HG02885 (cell line): ENCODE measurements at regions not wholly inside any gene's neighbourhood (a gene's known extent, or its start where the extent isn't known, plus 50 kb on each side); places are given as distances from the start of the nearest gene placed in this dataset.

Experiments
- ATAC-seq: cut with Tn5 transposase; IDR thresholded peaks from one replicate; pipeline ENCODE4 v1.9.1; 2021; ENCODE audit warnings: mild to moderate bottlenecking; ENCODE audit not compliant: unreplicated experiment, poor library complexity

GRCh38 chr4:111519683-111520082 lies 625.6 kb upstream of the FAM241A start:
- no peak for ATAC-seq

DNA sequence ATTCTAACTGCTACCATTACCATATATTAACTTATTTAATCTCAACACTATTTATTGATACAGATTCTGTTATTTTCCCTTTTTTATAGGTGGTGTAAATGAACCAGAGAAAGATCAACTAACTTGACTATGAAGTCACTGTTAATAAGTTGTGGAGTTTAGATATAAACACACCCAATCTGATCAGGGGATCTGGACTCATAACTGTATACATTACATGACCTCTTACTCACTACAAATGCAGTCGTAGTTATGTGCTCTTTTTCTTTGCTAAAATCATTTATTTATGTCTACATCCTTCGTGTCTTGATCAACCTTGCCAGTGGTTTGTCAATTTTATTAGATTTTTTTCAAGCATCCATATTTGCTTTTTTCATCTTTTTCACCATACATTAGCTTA lies 614.8 kb upstream of the FAM241A start:
- ATAC-seq = no peak

- no peak for ATAC-seq
Measured at GRCh38 chr4:111535792-111536191, 609.5 kb upstream of the FAM241A start.

- no peak for ATAC-seq
Measured at GRCh38 chr4:111537165-111537564, 608.1 kb upstream of the FAM241A start.

GRCh38 chr4:111537871-111538270 lies 607.4 kb upstream of the FAM241A start:
- ATAC-seq = no peak

GRCh38 chr4:111540671-111541070 lies 604.6 kb upstream of the FAM241A start:
- no peak for ATAC-seq

- ATAC-seq = no peak
Measured at GRCh38 chr4:111542056-111542455, 603.2 kb upstream of the FAM241A start.

DNA sequence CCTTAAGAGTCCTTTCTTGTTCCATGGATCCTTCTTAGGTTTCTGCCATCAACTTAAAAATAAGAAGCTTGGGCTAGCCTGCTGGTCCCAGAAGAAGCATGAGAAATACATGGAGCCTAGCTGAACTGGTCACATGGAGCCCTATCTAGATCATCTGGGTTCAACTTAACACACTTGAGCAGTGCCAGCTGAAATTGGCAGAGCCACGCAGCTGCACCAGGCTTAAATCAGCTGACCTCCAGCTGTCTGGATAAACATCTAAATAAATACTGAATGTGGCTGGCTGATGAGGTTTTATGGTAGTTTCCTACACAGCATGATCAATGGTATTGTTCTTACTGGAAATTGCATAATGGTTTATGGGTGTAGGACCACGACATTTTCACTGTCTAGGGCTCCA lies 598.4 kb upstream of the FAM241A start:
- no peak for ATAC-seq

DNA sequence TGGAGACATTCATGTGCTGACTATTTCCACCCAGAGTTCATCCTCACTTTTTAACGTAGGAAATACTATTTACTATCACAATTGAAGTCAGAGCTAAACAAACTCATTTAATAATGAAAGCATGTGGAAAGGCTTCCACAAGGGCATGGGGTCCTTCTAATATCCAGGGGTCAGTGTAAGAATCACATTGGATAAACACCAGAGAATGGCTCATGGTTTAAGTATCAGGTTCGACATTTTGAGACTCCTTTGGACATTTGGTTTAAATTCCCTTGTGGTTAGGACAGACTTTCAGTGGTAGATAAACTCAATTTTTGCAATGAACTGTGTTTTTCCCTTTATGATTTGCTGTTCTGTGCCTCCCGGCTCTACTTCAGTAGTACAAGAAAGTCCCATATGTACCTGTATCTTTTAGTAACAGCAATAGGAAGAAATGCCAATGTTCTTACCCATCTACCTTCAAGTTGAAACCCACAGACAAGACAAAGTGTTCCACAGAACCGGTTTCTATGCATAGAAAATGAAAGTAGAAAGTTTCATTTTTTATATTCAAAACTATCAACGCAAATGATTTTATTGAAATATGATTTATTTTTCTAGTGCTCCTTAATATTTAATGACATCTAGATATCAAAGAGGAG lies 589.0 kb upstream of the FAM241A start:
- ATAC-seq = no peak

- ATAC-seq = no peak
Measured at GRCh38 chr4:111556851-111557250, 588.4 kb upstream of the FAM241A start.

DNA sequence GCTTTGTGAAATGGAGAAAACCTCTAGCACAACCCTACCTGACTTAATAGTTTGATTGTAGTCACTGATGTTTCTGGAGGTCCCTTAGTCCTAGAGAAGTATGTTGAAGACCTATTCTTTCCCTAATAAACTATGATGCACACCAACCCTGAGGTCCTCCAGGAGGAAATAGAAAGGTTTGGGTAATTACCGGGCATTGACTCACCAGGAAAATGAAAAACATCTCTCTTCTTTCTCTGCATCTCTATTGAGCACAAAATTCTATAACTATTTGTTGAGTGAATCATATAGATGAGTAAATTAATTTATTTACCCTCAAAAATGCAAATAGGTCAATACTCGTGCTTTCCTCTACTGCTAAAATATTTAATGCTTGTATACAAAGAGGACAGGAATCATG lies 582.4 kb upstream of the FAM241A start:
- ATAC-seq = no peak

GRCh38 chr4:111572470-111572869 lies 572.8 kb upstream of the FAM241A start:
- ATAC-seq = no peak

GRCh38 chr4:111573386-111573785 lies 571.9 kb upstream of the FAM241A start:
- no peak for ATAC-seq

DNA sequence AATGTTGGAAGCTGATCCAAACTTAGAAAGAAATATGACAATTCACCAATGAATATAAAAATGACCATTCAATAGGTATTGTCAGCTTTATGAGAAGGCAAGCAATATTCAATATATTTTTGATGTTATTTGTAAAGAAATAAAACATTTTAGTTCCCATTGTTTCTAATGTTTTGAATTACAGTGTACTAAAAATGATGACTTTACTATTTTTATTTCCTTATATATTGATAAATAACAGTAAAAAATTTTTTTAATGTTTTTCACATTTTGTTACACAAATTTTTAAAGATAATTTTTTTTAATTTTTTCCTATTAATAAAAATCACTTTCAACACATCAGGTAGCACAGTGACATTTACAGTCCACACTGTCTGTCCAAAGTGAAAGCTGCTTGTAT lies 565.5 kb upstream of the FAM241A start:
- no peak for ATAC-seq

GRCh38 chr4:111595456-111595855 lies 549.8 kb upstream of the FAM241A start:
- no peak for ATAC-seq

GRCh38 chr4:111596491-111596890 lies 548.8 kb upstream of the FAM241A start:
- ATAC-seq = no peak

GRCh38 chr4:111601671-111602070 lies 543.6 kb upstream of the FAM241A start:
- ATAC-seq = no peak

- no peak for ATAC-seq
Measured at GRCh38 chr4:111602848-111603247, 542.4 kb upstream of the FAM241A start.

DNA sequence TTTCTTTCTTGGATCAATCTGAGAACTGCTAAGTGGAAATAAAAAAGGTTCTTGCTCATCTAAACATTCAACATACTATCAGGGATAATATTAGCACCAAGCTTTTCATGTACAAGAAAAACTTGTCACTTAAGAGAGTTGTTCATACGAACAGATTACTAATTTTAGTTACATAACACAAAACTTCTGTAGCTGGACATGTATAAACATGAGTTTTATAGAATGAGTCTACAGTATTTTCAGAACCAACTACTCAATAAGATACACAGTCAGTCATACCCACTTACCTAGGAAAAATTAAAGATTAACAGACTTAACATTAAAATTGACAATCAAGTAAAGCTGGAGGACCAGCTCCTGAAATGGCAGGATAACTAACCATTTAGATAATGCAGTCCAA lies 540.1 kb upstream of the FAM241A start:
- no peak for ATAC-seq

GRCh38 chr4:111610681-111611080 lies 534.6 kb upstream of the FAM241A start:
- ATAC-seq = no peak

DNA sequence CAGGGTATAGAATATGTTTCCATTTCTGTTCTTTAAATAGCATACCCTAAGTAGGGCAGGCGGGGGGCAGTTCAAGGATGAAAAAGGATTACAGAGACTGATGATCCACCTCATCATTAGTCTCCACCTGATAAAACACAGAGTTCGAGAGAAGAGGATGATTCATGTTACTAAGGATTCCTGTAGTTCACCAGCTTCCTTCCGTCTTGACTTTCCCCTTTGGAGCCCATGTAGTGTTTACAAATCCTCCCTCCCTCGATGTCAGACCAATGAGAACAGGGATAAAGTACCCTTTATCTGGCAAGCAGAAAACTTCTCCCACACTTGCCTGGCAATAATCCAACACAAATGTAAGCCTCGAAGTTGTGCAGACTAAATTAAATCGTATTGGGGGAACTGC lies 526.3 kb upstream of the FAM241A start:
- ATAC-seq = no peak

DNA sequence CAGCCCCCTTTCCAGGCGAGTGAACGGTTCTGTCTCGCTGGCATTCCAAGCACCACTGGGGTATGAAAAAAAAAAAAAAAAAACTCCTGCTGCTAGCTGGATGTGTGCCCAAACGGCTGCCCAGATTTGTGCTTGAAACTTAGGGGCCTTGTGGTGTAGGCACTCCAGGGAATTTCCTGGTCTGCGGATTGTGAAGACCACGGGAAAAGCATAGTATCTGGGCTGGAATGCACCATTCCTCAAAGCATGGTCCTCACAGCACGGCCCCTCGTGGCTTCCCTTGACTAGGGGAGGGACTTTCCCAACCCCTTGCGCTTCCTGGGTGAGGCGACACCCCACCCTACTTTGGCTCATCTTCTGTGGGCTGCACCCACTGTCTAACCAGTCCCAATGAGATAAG lies 516.8 kb upstream of the FAM241A start:
- ATAC-seq = no peak

DNA sequence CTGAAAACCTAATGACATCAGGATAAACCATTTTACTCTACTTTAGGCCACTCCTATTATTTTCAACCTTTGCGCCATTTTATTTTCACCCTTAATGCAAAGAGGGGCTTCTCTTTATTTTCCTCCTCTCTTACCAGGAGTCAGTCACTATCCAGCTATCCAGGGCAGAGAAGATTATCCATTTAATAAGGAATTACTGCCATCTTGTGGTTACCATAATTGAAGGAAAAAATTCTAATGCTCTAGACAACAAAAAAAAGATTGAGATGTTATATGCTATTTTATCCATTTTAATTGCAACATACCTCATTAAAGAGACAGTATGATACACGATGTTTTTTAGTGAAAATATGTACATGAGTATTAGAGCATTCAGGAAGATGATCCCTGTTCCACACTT lies 514.5 kb upstream of the FAM241A start:
- ATAC-seq = no peak
